ENCODE measurements at regions not wholly inside any gene's neighbourhood (a gene's known extent, or its start where the extent isn't known, plus 50 kb on each side); places are given as distances from the start of the nearest gene placed in this dataset.

- no peaks in the 10 kb centered on the region for H3K9me3 ChIP-seq (ENCODE audit: control insufficient read depth in 1 of 2, insufficient read depth in 1 of 2, low read depth in 1 of 2, low read length in 2 of 2)
- H3K4me3 ChIP-seq (replicated peaks in 1 of 2; ENCODE audit: low read depth in 1 of 2, low read length in 2 of 2), result no peak overlapping the region
- no peak for DNase-seq (ENCODE audit: low read depth, low spot score)
- H3K9ac ChIP-seq (ENCODE audit: low read length), result no peak overlapping the region
- H3K27me3 ChIP-seq (ENCODE audit: insufficient read depth, low read length), result no peaks in the 10 kb centered on the region
- ATAC-seq, result no peak
- no peaks in the 10 kb centered on the region for H3K9me2 ChIP-seq (ENCODE audit: insufficient read depth)
- H3K4me1 ChIP-seq (ENCODE audit: control insufficient read depth in 1 of 2, insufficient read depth in 2 of 2, low read length in 2 of 2), result no peaks in the 10 kb centered on the region
- RAD21 ChIA-PET (ENCODE audit: low non-redundant PET in 1 of 2, low total read pairs in 2 of 2, uncharacterized antibody in 2 of 2, unreplicated experiment in 2 of 2), result no interaction called here
- H3K79me2 ChIP-seq (ENCODE audit: insufficient read depth, low read length), result no peaks in the 10 kb centered on the region
- CTCF ChIA-PET, result no interaction called here
- TF ChIP-seq ATF3 (IDR thresholded peaks at IDR 0.05) (no peak), ZNF274 (IDR thresholded peaks at IDR 0.05; ENCODE audit: low read depth, low read length) (no peak), FOSL1 (IDR thresholded peaks at IDR 0.05; ENCODE audit: low read depth) (no peak), YY1 (IDR thresholded peaks at IDR 0.05; ENCODE audit: extremely low read depth, insufficient replicate concordance, low read depth, low read length) (no peak), EGR1 (IDR thresholded peaks at IDR 0.05; ENCODE audit: low read depth) (no peak), REST (IDR thresholded peaks at IDR 0.05; ENCODE audit: low read depth) (no peak), RAD21 (IDR thresholded peaks at IDR 0.05; ENCODE audit: low read depth) (no peak), EZH2phosphoT487 (IDR thresholded peaks at IDR 0.05; ENCODE audit: borderline replicate concordance) (no peak), POLR2A (IDR thresholded peaks at IDR 0.05; ENCODE audit: borderline replicate concordance, extremely low read depth, insufficient read depth, insufficient read length) (no peak), POLR2AphosphoS5 (IDR thresholded peaks at IDR 0.05; ENCODE audit: low read depth, low read length) (no peak)
- TF ChIP-seq, protein P1, sequence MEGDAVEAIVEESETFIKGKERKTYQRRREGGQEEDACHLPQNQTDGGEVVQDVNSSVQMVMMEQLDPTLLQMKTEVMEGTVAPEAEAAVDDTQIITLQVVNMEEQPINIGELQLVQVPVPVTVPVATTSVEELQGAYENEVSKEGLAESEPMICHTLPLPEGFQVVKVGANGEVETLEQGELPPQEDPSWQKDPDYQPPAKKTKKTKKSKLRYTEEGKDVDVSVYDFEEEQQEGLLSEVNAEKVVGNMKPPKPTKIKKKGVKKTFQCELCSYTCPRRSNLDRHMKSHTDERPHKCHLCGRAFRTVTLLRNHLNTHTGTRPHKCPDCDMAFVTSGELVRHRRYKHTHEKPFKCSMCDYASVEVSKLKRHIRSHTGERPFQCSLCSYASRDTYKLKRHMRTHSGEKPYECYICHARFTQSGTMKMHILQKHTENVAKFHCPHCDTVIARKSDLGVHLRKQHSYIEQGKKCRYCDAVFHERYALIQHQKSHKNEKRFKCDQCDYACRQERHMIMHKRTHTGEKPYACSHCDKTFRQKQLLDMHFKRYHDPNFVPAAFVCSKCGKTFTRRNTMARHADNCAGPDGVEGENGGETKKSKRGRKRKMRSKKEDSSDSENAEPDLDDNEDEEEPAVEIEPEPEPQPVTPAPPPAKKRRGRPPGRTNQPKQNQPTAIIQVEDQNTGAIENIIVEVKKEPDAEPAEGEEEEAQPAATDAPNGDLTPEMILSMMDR (IDR thresholded peaks at IDR 0.05 in 2 of 3, conservative IDR thresholded peaks at IDR 0.05 in 1 of 3; ENCODE audit: borderline replicate concordance in 1 of 3, insufficient read depth in 1 of 3, low read depth in 2 of 3, low read length in 2 of 3), result no peak
- TF ChIP-seq, protein P2, sequence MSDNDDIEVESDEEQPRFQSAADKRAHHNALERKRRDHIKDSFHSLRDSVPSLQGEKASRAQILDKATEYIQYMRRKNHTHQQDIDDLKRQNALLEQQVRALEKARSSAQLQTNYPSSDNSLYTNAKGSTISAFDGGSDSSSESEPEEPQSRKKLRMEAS (IDR thresholded peaks at IDR 0.05), result no peak
- intact Hi-C loops (cut with micrococcal nuclease), result no loop called here
- H2AFZ ChIP-seq (ENCODE audit: low read depth, low read length, poor library complexity, severe bottlenecking), result no peak overlapping the region
- BruUV-seq (replicated peaks), result no TSS peak
- POLR2A ChIA-PET, result no interaction called here
- no peak overlapping the region for H3K4me2 ChIP-seq (ENCODE audit: low read length)
- no peaks in the 10 kb centered on the region for H4K20me1 ChIP-seq (ENCODE audit: insufficient read depth)
- no peak overlapping the region for H3K27ac ChIP-seq (ENCODE audit: low read depth, low read length)
- no peaks in the 10 kb centered on the region for H3K36me3 ChIP-seq (ENCODE audit: control insufficient read depth in 1 of 2, insufficient read depth in 2 of 2, low read length in 2 of 2)
These were observed 170.3 kb upstream of the AHI1 start for GRCh38 chr6:135667691-135668455.
